GM21786 (cell line): ENCODE measurements at regions not wholly inside any gene's neighbourhood (a gene's known extent, or its start where the extent isn't known, plus 50 kb on each side); places are given as distances from the start of the nearest gene placed in this dataset.
"Not testable (repeated sequence)": the region's sequence is repeated elsewhere in the genome, so short reads cannot be mapped to it uniquely, and the experiment has no call there.

Source experiments
- ATAC-seq: cut with Tn5 transposase; IDR thresholded peaks from one replicate; pipeline ENCODE4 v1.9.1; 2021; ENCODE audit not compliant: unreplicated experiment

DNA sequence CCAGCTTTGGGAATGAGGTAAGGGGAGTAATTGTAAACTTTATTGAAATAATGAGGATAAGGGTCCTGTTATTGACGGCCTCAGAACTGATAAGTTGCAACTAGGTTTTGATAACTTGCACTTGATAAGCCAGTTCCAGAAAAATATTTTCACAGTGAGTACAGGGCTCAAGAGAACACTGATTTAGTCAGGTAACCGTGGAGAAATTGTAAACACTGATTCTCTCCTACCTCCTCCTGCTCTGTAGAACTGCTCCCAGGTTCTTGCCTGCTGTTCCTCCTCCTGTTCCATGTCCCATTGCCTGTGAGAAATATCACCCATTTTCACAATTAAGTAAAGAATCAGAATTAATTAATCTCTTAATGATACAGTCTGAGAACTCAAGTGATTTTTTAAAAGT is 55.0 kb upstream of the CXXC4 start:
- no peak for ATAC-seq

GRCh38 chr4:104559502-104559901 is 64.8 kb upstream of the CXXC4 start:
- ATAC-seq = no peak

DNA sequence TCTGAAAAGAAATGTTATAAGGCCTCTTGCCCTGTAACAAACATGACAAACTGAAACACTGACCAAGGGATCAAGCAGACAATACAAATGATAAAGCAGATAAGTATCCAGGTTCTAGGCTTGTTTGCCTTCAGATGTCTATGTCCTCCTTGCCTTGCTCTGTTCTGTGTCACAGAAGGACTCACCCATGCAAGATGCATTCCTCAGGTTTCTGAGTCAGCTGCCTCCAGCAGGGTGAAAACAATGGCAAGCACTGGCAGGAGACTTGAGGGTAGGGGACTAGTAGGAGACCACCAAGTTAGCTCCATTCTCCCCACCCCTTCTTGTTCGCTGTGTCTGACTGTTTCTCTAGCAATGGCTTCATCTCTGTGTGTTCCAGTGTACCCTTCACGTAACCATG is 76.6 kb upstream of the CXXC4 start:
- ATAC-seq = no peak

DNA sequence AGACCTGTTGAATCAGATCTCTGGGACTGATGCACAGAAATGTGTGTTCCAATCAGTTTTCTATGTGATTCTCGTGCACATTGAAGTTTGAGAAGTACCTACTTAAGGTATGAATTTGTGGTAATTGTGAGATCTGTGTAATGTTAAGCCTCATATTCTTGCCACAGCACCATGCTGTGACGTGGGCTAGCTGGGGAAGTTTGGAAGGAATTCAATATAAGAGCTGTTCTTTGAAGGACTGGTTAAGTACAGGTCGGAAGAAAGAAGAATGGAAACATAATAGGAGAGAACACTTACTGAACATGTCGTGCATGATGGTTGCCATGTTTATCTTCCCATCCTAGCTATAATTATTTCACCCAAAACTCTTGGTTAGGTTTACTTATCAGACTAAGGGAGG is 79.7 kb upstream of the CXXC4 start:
- ATAC-seq = no peak

- no peak for ATAC-seq
Observed at GRCh38 chr4:104575278-104575677, 80.6 kb upstream of the CXXC4 start.

DNA sequence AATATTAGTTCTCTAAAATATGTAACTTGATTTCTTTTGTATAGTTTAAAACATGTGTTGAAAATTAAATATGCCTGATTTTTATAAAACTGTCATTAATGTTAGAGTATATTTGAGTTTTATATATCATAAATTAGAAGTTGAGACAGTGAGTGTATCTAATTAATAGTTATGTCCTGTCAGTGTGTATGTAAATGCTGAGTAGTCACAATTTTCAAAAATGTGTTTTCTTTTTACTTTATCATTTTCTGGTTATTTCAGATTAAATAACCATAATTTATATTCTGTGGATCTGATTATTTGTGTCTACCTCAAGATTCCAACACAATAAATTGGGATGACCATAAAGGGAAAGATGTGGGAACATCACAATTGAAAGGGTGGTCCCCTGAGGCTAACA is 82.7 kb upstream of the CXXC4 start:
- no peak for ATAC-seq

- ATAC-seq = not testable (repeated sequence)
Observed at GRCh38 chr4:104581476-104581875, 86.8 kb upstream of the CXXC4 start.

- not testable (repeated sequence) for ATAC-seq
Observed at GRCh38 chr4:104582056-104582455, 87.4 kb upstream of the CXXC4 start.

DNA sequence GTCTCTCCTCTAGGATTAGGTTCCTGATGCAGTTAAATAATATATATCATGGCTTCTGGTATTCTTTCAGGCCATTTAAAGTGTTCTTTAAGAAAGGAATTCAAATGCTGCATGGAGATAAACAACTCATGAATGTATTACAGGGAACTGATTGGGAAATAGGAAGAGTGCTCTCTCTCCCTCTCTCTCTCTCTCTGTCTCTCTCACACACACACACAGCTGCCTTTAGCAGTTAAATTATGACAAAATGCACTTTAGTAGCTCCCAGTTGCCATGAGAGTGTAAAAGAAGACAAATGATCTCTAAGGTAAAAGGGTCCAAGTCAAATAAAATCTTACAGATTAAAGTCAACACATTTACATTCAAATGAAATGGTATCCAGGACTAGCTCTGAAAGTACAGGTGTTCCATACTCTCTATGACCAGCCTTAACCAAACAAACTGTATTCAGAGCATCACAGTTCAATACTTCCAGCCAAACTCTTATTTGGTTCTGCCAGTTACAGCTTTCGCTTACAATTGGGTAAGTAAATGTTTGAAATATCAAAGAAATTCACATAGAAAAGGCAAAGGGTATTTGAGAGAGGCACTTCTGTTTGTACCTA is 94.7 kb upstream of the CXXC4 start:
- ATAC-seq = no peak

- no peak for ATAC-seq
Observed at GRCh38 chr4:104591510-104591911, 96.8 kb upstream of the CXXC4 start.

DNA sequence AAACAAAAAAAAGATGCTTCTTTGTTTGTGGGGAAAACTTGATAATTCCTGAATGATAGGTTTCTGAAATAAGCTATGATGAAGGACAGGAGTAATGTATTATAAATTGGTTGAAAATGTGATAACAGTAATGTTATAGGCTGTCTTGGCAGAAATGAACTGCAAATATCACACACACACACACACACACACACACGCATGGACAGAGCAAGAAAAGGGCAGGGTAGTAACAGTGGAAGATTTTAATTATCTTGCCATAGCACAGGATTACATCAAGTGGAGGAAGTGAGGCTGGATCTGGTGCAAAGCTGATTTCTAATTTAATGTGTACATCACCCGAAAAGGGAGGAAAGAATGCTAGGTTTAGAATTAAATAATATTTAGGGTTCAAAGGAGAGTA is 97.5 kb upstream of the CXXC4 start:
- ATAC-seq = no peak

GRCh38 chr4:104593019-104593418 is 98.3 kb upstream of the CXXC4 start:
- ATAC-seq = no peak

GRCh38 chr4:104596189-104596588 is 101.5 kb upstream of the CXXC4 start:
- no peak for ATAC-seq

GRCh38 chr4:104615496-104615895 is 120.8 kb upstream of the CXXC4 start:
- no peak for ATAC-seq

GRCh38 chr4:104615926-104616325 is 121.2 kb upstream of the CXXC4 start:
- ATAC-seq = no peak

GRCh38 chr4:104616401-104616820 is 121.7 kb upstream of the CXXC4 start:
- ATAC-seq = no peak

DNA sequence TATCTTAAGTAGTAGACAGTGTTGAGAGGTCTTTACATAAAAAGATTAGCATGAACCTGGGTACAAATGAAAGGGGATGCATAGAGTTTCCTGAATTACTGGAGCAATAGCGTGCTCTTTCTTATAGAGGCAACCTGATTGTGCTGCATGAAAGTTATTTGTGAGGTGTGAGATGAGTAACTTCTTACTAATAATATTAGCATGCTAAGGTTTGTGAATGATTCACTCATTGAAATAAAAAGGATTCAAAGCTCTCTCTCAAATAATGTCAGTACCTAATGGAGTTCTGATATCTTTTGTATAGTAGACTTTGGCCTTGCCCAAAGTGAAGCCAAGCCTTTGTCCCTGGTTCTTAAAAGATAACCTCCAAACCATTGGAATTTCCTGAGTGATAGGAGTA is 131.0 kb upstream of the CXXC4 start:
- ATAC-seq = no peak

DNA sequence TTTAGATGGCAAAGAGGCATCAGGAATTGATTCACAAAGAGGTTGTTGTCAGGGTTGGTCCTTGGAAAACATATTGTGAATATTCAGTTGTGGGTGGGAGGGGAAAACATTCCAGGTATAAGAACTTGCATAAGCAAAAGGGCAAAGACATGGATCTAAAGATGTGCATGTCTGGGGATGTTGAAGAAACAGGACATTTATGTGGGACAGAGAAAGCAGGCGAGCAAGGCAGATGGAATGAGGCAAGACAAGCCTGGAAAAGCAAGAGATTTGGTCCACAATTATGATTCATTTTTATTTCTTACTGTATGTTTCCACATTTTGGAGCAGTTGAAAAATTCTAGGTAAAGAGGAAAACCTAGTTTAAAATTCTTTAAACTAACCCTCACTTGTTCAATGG is 134.9 kb upstream of the CXXC4 start:
- ATAC-seq = no peak

GRCh38 chr4:104630272-104630671 is 135.6 kb upstream of the CXXC4 start:
- no peak for ATAC-seq

DNA sequence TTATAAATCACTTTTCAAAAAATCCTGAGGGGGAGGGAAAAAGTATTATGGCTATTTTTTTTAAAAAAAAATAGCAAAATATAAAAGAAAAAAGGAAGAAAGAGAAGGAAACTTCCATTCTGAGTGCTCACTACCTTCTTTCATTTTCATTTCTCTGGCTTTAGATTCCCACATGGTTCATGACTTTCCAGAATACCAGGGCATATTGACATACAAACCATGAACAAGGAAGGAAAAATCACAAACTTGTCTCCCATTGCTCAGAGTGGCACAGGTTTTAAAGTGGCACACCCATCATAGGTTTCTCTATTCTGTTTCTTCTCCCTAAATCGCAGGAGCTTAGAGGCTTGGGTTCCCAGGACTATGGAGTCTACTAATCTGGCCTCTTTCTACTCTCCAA is 136.3 kb upstream of the CXXC4 start:
- ATAC-seq = no peak

- no peak for ATAC-seq
Observed at GRCh38 chr4:104641418-104641817, 146.7 kb upstream of the CXXC4 start.

- ATAC-seq = no peak
Observed at GRCh38 chr4:104642521-104642920, 147.8 kb upstream of the CXXC4 start.

DNA sequence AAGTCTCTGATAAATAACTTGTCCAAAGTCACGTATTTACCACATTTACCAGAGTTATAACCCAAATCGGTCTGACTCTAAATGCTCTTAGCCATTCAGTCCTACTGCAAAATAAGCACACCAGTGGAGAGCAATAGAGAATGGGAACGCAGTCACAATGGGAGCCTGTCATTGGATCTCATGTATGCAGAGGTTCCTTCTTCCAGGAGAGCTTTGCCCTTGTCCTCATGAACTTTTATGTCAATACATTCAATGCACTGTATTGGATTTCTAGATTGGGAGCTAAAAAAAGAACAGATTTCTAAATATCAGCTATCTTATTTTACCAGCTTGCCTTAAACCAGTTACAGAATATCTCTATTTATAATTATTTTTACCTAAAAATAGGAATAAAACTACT is 149.1 kb upstream of the CXXC4 start:
- no peak for ATAC-seq

DNA sequence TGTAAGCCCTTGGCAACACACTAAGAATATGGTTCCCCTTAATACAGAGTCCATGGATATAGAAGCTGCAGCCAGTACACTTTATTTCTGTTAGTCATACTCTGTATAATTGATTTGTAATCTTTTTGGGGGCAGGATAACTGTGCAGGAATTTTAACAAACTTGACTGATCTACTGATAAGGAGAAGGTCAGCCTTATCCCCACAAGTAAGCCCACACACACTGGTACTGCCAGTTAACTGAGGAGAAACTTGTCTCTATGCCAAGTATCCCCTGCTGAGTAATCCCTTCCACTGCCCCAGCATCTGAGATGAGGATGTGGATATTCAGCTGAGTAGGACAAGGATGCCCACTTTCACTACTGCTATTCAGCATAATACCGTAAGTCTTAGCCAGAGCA is 154.9 kb upstream of the CXXC4 start:
- no peak for ATAC-seq
